Femur (tissue), 1 donor: ENCODE measurements at regions not wholly inside any gene's neighbourhood (a gene's known extent, or its start where the extent isn't known, plus 50 kb on each side); places are given as distances from the start of the nearest gene placed in this dataset.

Experiments used
- DNase-seq: peaks from one replicate; pipeline ENCODE4 v3.0.0-alpha.2; 2017

GRCh38 chr3:193829781-193830180, 236.8 kb downstream of the OPA1 start:
- no peak for DNase-seq

GRCh38 chr3:193830791-193831191, 237.8 kb downstream of the OPA1 start:
- DNase-seq: no peak

GRCh38 chr3:193831495-193832455, 238.8 kb downstream of the OPA1 start:
- peak; percentile 40 for DNase-seq

GRCh38 chr3:193832833-193833413, 239.9 kb downstream of the OPA1 start:
- DNase-seq: no peak

- no peak for DNase-seq
Observed at GRCh38 chr3:193833592-193833991, 240.6 kb downstream of the OPA1 start.

- no peak for DNase-seq
Observed at GRCh38 chr3:193835414-193835813, 242.4 kb downstream of the OPA1 start.

- no peak for DNase-seq
Observed at GRCh38 chr3:193836511-193836910, 243.5 kb downstream of the OPA1 start.

- no peak for DNase-seq
Observed at GRCh38 chr3:193836918-193837317, 243.9 kb downstream of the OPA1 start.

- no peak for DNase-seq
Observed at GRCh38 chr3:193837347-193837827, 244.4 kb downstream of the OPA1 start.

GRCh38 chr3:193840111-193840641, 247.2 kb downstream of the OPA1 start:
- DNase-seq: no peak

- no peak for DNase-seq
Observed at GRCh38 chr3:193841581-193841980, 248.6 kb downstream of the OPA1 start.

GRCh38 chr3:193842029-193842798, 249.2 kb downstream of the OPA1 start:
- peak; percentile 53 for DNase-seq

GRCh38 chr3:193842832-193843473, 249.9 kb downstream of the OPA1 start:
- no peak for DNase-seq

GRCh38 chr3:193843474-193844301, 250.7 kb downstream of the OPA1 start:
- DNase-seq: no peak

GRCh38 chr3:193844472-193844871, 251.5 kb downstream of the OPA1 start:
- DNase-seq: no peak

GRCh38 chr3:193845144-193845543, 252.1 kb downstream of the OPA1 start:
- no peak for DNase-seq

GRCh38 chr3:193846569-193846968, 253.6 kb downstream of the OPA1 start:
- no peak for DNase-seq

GRCh38 chr3:193847402-193847801, 254.4 kb downstream of the OPA1 start:
- no peak for DNase-seq

GRCh38 chr3:193848547-193848946, 255.5 kb downstream of the OPA1 start:
- DNase-seq: no peak

GRCh38 chr3:193850084-193850619, 257.1 kb downstream of the OPA1 start:
- no peak for DNase-seq

GRCh38 chr3:193851428-193851847, 258.4 kb downstream of the OPA1 start:
- DNase-seq: no peak
